ENCODE measurements at regions not wholly inside any gene's neighbourhood (a gene's known extent, or its start where the extent isn't known, plus 50 kb on each side); places are given as distances from the start of the nearest gene placed in this dataset.

GRCh38 chr5:28284788-28285187 lies 1246.4 kb upstream of the CDH9 start:
- no peak for TF ChIP-seq CTCF (IDR thresholded peaks at IDR 0.05; ENCODE audit: control insufficient read depth, insufficient read depth, low read depth, low read length, missing control alignments)
- H3K4me3 ChIP-seq (ENCODE audit: control insufficient read depth, low read depth, low read length) = no peak overlapping the region
- no peak for DNase-seq (ENCODE audit: low read depth)

GRCh38 chr5:28281351-28281750 lies 1243.0 kb upstream of the CDH9 start:
- no peak for DNase-seq (ENCODE audit: low read depth)
- H3K4me3 ChIP-seq (ENCODE audit: control insufficient read depth, low read depth, low read length) = no peak overlapping the region
- TF ChIP-seq CTCF (IDR thresholded peaks at IDR 0.05; ENCODE audit: control insufficient read depth, insufficient read depth, low read depth, low read length, missing control alignments) = no peak

GRCh38 chr5:28275931-28276330 lies 1237.5 kb upstream of the CDH9 start:
- no peak overlapping the region for H3K4me3 ChIP-seq (ENCODE audit: control insufficient read depth, low read depth, low read length)
- no peak for TF ChIP-seq CTCF (IDR thresholded peaks at IDR 0.05; ENCODE audit: control insufficient read depth, insufficient read depth, low read depth, low read length, missing control alignments)
- no peak for DNase-seq (ENCODE audit: low read depth)

GRCh38 chr5:28269978-28270377 lies 1231.6 kb upstream of the CDH9 start:
- DNase-seq (ENCODE audit: low read depth) = no peak
- H3K4me3 ChIP-seq (ENCODE audit: control insufficient read depth, low read depth, low read length) = no peak overlapping the region
- TF ChIP-seq CTCF (IDR thresholded peaks at IDR 0.05; ENCODE audit: control insufficient read depth, insufficient read depth, low read depth, low read length, missing control alignments) = no peak

- no peak for TF ChIP-seq CTCF (IDR thresholded peaks at IDR 0.05; ENCODE audit: control insufficient read depth, insufficient read depth, low read depth, low read length, missing control alignments)
- H3K4me3 ChIP-seq (ENCODE audit: control insufficient read depth, low read depth, low read length) = no peak overlapping the region
- no peak for DNase-seq (ENCODE audit: low read depth)
Measured at GRCh38 chr5:28265877-28266276, 1227.5 kb upstream of the CDH9 start.

GRCh38 chr5:28254846-28255245 lies 1216.5 kb upstream of the CDH9 start:
- TF ChIP-seq CTCF (IDR thresholded peaks at IDR 0.05; ENCODE audit: control insufficient read depth, insufficient read depth, low read depth, low read length, missing control alignments) = no peak
- no peak for DNase-seq (ENCODE audit: low read depth)
- no peak overlapping the region for H3K4me3 ChIP-seq (ENCODE audit: control insufficient read depth, low read depth, low read length)

GRCh38 chr5:28253431-28253830 lies 1215.0 kb upstream of the CDH9 start:
- no peak for TF ChIP-seq CTCF (IDR thresholded peaks at IDR 0.05; ENCODE audit: control insufficient read depth, insufficient read depth, low read depth, low read length, missing control alignments)
- H3K4me3 ChIP-seq (ENCODE audit: control insufficient read depth, low read depth, low read length) = no peak overlapping the region
- DNase-seq (ENCODE audit: low read depth) = no peak

All from AG09309 (cell line).